ENCODE measurements at regions not wholly inside any gene's neighbourhood (a gene's known extent, or its start where the extent isn't known, plus 50 kb on each side); places are given as distances from the start of the nearest gene placed in this dataset.

- TF ChIP-seq, protein P1, sequence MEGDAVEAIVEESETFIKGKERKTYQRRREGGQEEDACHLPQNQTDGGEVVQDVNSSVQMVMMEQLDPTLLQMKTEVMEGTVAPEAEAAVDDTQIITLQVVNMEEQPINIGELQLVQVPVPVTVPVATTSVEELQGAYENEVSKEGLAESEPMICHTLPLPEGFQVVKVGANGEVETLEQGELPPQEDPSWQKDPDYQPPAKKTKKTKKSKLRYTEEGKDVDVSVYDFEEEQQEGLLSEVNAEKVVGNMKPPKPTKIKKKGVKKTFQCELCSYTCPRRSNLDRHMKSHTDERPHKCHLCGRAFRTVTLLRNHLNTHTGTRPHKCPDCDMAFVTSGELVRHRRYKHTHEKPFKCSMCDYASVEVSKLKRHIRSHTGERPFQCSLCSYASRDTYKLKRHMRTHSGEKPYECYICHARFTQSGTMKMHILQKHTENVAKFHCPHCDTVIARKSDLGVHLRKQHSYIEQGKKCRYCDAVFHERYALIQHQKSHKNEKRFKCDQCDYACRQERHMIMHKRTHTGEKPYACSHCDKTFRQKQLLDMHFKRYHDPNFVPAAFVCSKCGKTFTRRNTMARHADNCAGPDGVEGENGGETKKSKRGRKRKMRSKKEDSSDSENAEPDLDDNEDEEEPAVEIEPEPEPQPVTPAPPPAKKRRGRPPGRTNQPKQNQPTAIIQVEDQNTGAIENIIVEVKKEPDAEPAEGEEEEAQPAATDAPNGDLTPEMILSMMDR (conservative IDR thresholded peaks at IDR 0.05; ENCODE audit: low read depth, low read length) = no peak
- no peak for TF ChIP-seq EZH2 (IDR thresholded peaks at IDR 0.05; ENCODE audit: borderline replicate concordance, low read depth, low read length, poor library complexity, severe bottlenecking)
These were observed 336.0 kb upstream of the NFIA start for GRCh38 chr1:60746278-60746791.

Measured in A673 (cell line).